Bone marrow (tissue), 2 donors: ENCODE measurements at regions not wholly inside any gene's neighbourhood (a gene's known extent, or its start where the extent isn't known, plus 50 kb on each side); places are given as distances from the start of the nearest gene placed in this dataset.

Source experiments
- DNase-seq, 2 donors: peaks; one replicate each; lab custom pipeline; 2025; lab: John Stamatoyannopoulos, UW

GRCh38 chr20:63128367-63128766 lies 87.6 kb downstream of the YTHDF1 start:
- no peak for DNase-seq

GRCh38 chr20:63127700-63128364 lies 88.1 kb downstream of the YTHDF1 start:
- no peak for DNase-seq

- no peak for DNase-seq
Observed at GRCh38 chr20:63126876-63127699, 88.8 kb downstream of the YTHDF1 start.

- no peak for DNase-seq
Observed at GRCh38 chr20:63125838-63126601, 89.9 kb downstream of the YTHDF1 start.

GRCh38 chr20:63125581-63125837 lies 90.4 kb downstream of the YTHDF1 start:
- DNase-seq = no peak

- no peak for DNase-seq
Observed at GRCh38 chr20:63124782-63125580, 91.0 kb downstream of the YTHDF1 start.

GRCh38 chr20:63124092-63124781 lies 91.7 kb downstream of the YTHDF1 start:
- no peak for DNase-seq

GRCh38 chr20:63123331-63123741 lies 92.6 kb downstream of the YTHDF1 start:
- no peak for DNase-seq

GRCh38 chr20:63122626-63123025 lies 93.3 kb downstream of the YTHDF1 start:
- DNase-seq = no peak

GRCh38 chr20:63121749-63122405 lies 94.1 kb downstream of the YTHDF1 start:
- DNase-seq = no peak

- DNase-seq = no peak
Observed at GRCh38 chr20:63121246-63121645, 94.7 kb downstream of the YTHDF1 start.

- no peak for DNase-seq
Observed at GRCh38 chr20:63120808-63121090, 95.2 kb downstream of the YTHDF1 start.

- no peak for DNase-seq
Observed at GRCh38 chr20:63119963-63120807, 95.7 kb downstream of the YTHDF1 start.

- DNase-seq = no peak
Observed at GRCh38 chr20:63119121-63119962, 96.6 kb downstream of the YTHDF1 start.

- no peak for DNase-seq
Observed at GRCh38 chr20:63118303-63119120, 97.4 kb downstream of the YTHDF1 start.

GRCh38 chr20:63117661-63118302 lies 98.1 kb downstream of the YTHDF1 start:
- DNase-seq = no peak

GRCh38 chr20:63117151-63117550 lies 98.8 kb downstream of the YTHDF1 start:
- no peak for DNase-seq
